GM21381 (cell line): ENCODE measurements at regions not wholly inside any gene's neighbourhood (a gene's known extent, or its start where the extent isn't known, plus 50 kb on each side); places are given as distances from the start of the nearest gene placed in this dataset.

Experiments
- ATAC-seq: cut with Tn5 transposase; IDR thresholded peaks from one replicate; pipeline ENCODE4 v1.9.1; 2021; ENCODE audit warnings: mild to moderate bottlenecking, moderate library complexity; ENCODE audit not compliant: unreplicated experiment

GRCh38 chr6:134866563-134866962 lies 83.3 kb downstream of the ALDH8A1 start:
- no peak for ATAC-seq

- no peak for ATAC-seq
Observed at GRCh38 chr6:134864558-134864957, 85.3 kb downstream of the ALDH8A1 start.

GRCh38 chr6:134863763-134864510 lies 86.0 kb downstream of the ALDH8A1 start:
- no peak for ATAC-seq

- no peak for ATAC-seq
Observed at GRCh38 chr6:134854366-134854765, 95.5 kb downstream of the ALDH8A1 start.

GRCh38 chr6:134853111-134854055 lies 96.5 kb downstream of the ALDH8A1 start:
- no peak for ATAC-seq

DNA sequence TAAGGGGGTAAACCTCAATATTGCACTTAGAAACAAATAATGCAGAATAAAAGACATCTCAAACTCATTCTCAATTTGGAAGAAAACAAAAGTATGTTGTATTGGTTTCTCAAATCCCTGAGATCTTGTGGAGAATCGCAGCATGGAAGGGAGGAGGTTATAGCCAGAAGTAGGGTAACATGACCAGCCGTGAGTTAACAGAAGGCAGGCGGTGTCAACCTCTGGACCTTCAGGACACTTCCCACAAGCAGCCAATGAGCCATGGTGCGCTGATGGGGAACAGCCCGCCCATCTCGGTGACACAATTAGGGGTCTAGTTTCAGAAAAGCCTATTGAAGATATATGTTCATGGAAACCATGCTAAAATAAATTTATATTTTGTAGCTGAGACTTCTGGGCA lies 98.4 kb downstream of the ALDH8A1 start:
- ATAC-seq = no peak

- ATAC-seq = no peak
Observed at GRCh38 chr6:134850721-134851305, 99.1 kb downstream of the ALDH8A1 start.

DNA sequence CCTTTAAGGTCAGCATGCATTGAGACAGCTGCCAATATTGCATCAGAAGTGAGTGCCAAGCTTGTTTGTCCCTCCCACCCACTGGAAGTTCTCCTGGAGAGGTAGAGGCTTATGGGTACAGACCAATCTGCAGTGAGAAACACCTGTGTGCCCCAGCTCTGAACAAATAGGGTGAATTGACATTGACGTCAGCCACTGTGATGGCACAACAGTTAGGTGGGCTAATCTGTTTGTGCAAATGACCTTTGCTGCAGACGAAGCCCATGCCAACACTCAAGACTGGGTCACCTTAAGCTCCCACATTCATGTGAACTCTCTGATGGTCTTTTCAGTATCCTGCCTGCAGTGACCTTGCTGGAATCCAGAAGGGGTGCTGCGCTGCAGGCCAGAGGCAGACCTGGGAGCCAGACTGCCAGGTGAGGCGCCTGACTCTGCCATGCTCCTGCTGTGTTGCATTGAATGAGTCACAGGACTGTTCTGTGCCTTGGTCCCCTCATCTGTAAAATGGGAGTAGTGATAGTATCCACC lies 99.9 kb downstream of the ALDH8A1 start:
- ATAC-seq = no peak

DNA sequence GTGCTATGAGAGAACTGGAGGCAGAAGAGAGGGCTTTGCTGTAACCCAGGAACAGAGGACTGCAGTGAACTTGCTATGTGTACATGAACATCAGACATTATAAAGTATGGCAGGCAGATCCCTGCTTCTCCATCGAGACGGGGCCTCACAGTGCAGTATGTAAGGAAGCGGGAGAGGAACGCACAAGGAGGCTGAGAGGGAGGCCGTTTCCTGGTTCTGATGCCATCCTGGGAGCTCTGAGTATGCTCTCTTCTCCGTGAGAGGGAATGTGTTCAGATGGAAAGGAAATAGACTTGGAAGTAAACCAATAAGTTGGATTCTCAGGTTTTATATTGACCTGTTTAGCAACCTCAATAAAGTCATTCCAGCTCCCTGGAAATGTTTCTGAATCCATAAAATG lies 101.8 kb downstream of the ALDH8A1 start:
- no peak for ATAC-seq

GRCh38 chr6:134846865-134847264 lies 103.0 kb downstream of the ALDH8A1 start:
- ATAC-seq = no peak

DNA sequence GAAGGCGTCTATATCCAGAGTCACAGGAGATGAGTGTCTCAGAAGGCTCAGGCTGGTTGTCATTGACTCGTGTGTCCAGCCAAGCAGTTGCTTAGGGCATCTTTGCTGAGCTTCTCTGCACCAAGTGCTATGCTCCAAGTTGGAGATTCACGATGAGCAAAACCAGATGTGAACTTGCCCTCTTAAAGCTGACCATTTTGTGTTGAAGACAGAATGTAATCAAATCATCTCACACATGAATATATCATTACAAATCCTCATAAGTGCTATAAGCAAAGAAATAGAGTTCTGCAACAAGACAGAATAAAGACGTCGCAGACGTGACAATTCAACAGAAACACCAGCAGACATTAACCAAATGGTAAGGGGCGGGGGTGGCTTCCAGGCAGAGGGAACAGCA lies 103.9 kb downstream of the ALDH8A1 start:
- ATAC-seq = no peak

DNA sequence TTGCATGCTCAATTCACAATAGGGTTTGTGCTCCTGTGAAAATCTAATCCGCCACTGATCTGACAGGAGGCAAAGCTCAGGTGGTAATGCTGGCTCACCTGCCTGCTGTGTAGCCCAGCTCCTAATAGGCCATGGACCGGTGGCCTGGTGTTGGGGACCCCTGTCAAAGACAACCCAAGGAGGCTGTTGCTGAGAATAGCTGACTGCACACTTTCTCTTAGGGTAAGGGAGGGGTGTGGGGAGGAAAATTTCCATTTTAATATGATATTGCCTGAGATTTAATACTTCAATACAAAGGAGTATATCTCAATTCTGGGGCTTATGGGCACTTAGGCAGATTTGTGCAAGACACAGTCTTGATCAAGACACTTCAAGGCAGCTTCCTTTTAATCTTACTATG lies 105.8 kb downstream of the ALDH8A1 start:
- ATAC-seq = no peak

- peak; percentile 83 for ATAC-seq
Observed at GRCh38 chr6:134840086-134840867, 109.6 kb downstream of the ALDH8A1 start.

DNA sequence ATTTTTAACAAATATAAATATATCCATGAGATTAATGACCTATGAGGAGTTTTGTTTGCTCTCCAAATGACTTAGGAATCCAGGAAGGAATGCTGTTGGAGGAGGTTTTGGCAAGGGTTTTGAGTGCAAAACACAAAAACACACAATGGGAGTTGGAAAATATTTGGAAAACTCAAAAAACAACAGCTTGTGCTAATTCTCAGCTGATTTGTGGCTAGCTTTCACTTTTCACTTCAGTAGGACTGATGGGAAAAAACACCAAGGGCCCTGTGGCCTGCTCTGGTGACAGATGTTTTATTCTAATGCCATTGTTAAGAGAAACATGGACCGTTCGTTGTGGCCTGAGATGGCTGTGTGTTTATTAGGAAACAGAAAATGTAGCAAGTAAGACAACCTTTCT lies 113.9 kb downstream of the ALDH8A1 start:
- ATAC-seq = no peak

- no peak for ATAC-seq
Observed at GRCh38 chr6:134830940-134831339, 119.0 kb downstream of the ALDH8A1 start.

GRCh38 chr6:134830194-134830593 lies 119.7 kb downstream of the ALDH8A1 start:
- ATAC-seq = no peak

DNA sequence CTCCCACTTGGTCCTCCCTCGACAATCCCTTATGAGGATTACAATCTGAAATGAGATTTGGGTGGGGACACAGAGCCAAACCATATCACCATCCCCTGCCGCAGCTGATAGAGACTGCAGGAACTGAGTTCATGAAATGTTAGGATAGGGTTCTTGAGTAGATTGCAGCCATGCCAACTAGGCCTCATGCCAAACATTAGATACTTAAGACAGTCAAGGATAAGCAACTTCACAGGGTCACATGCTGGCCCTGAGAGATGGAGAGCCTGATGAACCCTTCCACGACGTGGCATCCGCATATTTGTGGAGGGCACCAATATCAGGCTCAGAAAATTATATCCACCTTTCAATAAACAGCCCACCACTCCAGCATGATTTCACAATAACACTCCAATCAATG lies 121.3 kb downstream of the ALDH8A1 start:
- ATAC-seq = no peak

GRCh38 chr6:134826889-134827737 lies 122.8 kb downstream of the ALDH8A1 start:
- ATAC-seq = no peak

DNA sequence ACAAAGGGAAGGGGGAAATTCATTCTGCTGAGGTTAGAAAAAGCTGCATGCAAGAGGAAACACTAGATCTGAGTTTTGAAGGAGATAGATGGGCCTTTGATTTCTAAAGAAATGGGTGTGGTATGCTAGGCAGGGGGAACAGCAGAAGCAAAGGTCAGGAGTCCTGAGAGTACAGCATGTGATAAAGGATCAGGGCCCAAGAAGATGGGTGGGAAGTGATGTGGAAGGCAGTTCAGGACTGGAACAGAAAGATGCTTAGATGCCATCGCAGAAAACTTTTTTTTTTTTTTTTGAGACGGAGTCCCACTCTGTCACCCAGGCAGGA lies 126.2 kb downstream of the ALDH8A1 start:
- no peak for ATAC-seq
